Transverse colon (tissue), 4 donors: ENCODE measurements at regions not wholly inside any gene's neighbourhood (a gene's known extent, or its start where the extent isn't known, plus 50 kb on each side); places are given as distances from the start of the nearest gene placed in this dataset.

Experiments
- POLR2A ChIP-seq: fragments of 450-650 bp; IDR thresholded peaks from one replicate; pipeline ENCODE4 v1.6.1; 2016; ENCODE audit warnings: antibody characterized with exemption, mild to moderate bottlenecking, moderate library complexity
- POLR2AphosphoS5 ChIP-seq, 3 donors: sonication (generic); formaldehyde crosslinking; IDR thresholded peaks; one replicate each; pipeline ENCODE4 v1.6.1; 2016; ENCODE audit warnings: antibody characterized with exemption in 3 of 3
- TF ChIP-seq, protein P1 (sequence below), 5 experiments: fragments of 200-600 bp in 3 of 5; fragments of 450-650 bp in 2 of 5; sonication (generic) in 3 of 5; IDR thresholded peaks; 1 replicate in 2 of 5; 2 replicates in 3 of 5; pipeline ENCODE4 v1.5.1; 2016 to 2017; ENCODE audit warnings: antibody characterized with exemption in 5 of 5, inconsistent platforms in 3 of 5, mild to moderate bottlenecking in 2 of 5, moderate library complexity in 1 of 5

DNA sequence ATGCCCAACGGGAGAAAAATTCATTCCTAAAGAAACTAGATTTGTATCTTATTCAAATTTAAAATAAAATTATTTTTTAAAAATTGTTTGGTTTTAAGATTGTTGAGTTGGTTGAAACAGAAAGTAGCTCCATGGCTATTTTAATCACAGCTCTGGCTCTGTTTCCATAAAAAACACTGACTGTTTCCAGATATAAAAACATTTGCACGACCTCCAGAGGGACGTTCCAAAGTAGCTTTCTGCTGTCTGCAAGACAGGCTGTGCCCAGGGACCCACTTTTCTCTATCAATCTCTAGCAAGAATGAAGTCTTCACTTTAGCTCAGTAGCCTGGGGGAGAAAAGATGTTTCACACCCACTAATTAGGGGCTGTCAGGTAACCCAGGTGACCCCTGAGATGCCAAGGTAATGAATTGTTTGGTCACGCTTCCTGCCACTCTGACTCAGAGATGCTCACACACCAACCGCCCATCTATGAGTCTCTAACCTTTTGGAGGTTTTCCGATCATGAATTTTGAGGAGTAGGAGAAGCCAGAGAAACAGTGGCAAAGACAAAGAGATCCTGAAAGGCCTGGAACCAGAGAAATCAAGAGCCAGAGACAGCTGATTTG lies 220.1 kb upstream of the SOX9 start:
- TF ChIP-seq, protein P1, sequence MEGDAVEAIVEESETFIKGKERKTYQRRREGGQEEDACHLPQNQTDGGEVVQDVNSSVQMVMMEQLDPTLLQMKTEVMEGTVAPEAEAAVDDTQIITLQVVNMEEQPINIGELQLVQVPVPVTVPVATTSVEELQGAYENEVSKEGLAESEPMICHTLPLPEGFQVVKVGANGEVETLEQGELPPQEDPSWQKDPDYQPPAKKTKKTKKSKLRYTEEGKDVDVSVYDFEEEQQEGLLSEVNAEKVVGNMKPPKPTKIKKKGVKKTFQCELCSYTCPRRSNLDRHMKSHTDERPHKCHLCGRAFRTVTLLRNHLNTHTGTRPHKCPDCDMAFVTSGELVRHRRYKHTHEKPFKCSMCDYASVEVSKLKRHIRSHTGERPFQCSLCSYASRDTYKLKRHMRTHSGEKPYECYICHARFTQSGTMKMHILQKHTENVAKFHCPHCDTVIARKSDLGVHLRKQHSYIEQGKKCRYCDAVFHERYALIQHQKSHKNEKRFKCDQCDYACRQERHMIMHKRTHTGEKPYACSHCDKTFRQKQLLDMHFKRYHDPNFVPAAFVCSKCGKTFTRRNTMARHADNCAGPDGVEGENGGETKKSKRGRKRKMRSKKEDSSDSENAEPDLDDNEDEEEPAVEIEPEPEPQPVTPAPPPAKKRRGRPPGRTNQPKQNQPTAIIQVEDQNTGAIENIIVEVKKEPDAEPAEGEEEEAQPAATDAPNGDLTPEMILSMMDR (IDR thresholded peaks at IDR 0.05): no peak
- TF ChIP-seq POLR2A (no peak), POLR2AphosphoS5 (IDR thresholded peaks at IDR 0.05) (no peak)
